ENCODE measurements at regions not wholly inside any gene's neighbourhood (a gene's known extent, or its start where the extent isn't known, plus 50 kb on each side); places are given as distances from the start of the nearest gene placed in this dataset.

DNA sequence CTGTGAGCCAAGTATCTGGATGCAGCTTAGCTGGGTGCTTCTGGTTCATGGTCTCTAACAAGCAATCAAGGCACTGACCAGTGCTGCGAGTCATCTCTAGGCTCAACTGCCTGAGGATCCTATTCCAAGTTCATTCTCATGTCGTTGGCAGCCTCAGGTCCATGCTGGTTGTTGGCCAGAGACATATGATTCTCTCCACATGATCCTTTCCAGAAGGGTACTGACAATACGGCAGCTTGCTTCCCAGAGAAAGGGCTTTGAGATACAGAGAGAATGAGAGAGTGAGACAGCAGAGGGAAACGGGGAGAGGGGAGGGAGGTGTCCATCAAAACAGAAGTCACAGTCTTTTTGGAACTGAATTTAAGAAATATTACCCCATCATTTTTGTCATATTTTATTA is 405.6 kb downstream of the XPNPEP1 start:
- TF ChIP-seq EZH2 (IDR thresholded peaks at IDR 0.05; ENCODE audit: insufficient read depth, poor library complexity, severe bottlenecking) (no peak), EZH2phosphoT487 (IDR thresholded peaks at IDR 0.05; ENCODE audit: insufficient read depth, low read depth) (no peak)

All from GM23248 (cell line).